Tibial nerve (tissue), 4 donors: ENCODE measurements at regions not wholly inside any gene's neighbourhood (a gene's known extent, or its start where the extent isn't known, plus 50 kb on each side); places are given as distances from the start of the nearest gene placed in this dataset.

Experiments
- EP300 ChIP-seq, 2 donors: sonication (generic); formaldehyde crosslinking; IDR thresholded peaks; one replicate each; pipeline ENCODE4 v1.6.1; 2017; ENCODE audit warnings: antibody characterized with exemption in 2 of 2, mild to moderate bottlenecking in 1 of 2
- TF ChIP-seq, protein P1 (sequence below), 5 experiments: fragments of 200-600 bp in 3 of 5; fragments of 450-650 bp in 2 of 5; sonication (generic) in 3 of 5; IDR thresholded peaks; one replicate each; pipeline ENCODE4 v1.5.1; 2016 to 2019; ENCODE audit warnings: antibody characterized with exemption in 5 of 5, mild to moderate bottlenecking in 3 of 5, moderate library complexity in 2 of 5

DNA sequence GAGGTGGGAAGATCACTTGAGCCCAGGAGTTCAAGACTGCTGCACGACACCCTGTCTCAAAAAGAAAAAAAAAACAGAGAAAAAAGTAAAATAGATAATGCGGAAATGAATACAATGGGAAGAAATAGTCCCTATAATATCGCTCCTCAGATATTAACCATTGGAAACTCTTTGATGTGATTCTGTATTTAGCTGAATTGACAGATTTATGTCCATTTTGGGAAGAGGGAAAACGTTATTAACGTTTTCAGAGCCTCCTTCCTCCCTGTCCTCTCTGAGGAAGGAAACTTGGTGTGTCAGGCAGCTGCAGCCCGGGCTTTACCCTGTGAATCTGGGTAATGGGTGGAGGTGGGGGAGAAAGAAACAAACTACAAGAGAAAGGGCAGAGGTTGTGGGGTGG, 61.6 kb upstream of the ECE1 start:
- TF ChIP-seq, protein P1, sequence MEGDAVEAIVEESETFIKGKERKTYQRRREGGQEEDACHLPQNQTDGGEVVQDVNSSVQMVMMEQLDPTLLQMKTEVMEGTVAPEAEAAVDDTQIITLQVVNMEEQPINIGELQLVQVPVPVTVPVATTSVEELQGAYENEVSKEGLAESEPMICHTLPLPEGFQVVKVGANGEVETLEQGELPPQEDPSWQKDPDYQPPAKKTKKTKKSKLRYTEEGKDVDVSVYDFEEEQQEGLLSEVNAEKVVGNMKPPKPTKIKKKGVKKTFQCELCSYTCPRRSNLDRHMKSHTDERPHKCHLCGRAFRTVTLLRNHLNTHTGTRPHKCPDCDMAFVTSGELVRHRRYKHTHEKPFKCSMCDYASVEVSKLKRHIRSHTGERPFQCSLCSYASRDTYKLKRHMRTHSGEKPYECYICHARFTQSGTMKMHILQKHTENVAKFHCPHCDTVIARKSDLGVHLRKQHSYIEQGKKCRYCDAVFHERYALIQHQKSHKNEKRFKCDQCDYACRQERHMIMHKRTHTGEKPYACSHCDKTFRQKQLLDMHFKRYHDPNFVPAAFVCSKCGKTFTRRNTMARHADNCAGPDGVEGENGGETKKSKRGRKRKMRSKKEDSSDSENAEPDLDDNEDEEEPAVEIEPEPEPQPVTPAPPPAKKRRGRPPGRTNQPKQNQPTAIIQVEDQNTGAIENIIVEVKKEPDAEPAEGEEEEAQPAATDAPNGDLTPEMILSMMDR (IDR thresholded peaks at IDR 0.05): no peak
- no peak for TF ChIP-seq EP300 (IDR thresholded peaks at IDR 0.05)
